Trophoblast cell (in vitro differentiated cells and primary cell): ENCODE measurements at regions not wholly inside any gene's neighbourhood (a gene's known extent, or its start where the extent isn't known, plus 50 kb on each side); places are given as distances from the start of the nearest gene placed in this dataset.
"Not testable (repeated sequence)": the region's sequence is repeated elsewhere in the genome, so short reads cannot be mapped to it uniquely, and the experiment has no call there.

Experiments
- DNase-seq, 2 donors: peaks; one replicate each; pipeline ENCODE4 v3.0.0-alpha.2; 2016
- H2AFZ ChIP-seq: 2 replicates; pipeline ENCODE4 v1.6.1; 2013; ENCODE audit warnings: low read length, moderate library complexity, mild to moderate bottlenecking; ENCODE audit not compliant: insufficient read depth, poor library complexity
- H2AK5ac ChIP-seq: 2 replicates; pipeline ENCODE4 v1.6.1; 2013; ENCODE audit warnings: mild to moderate bottlenecking, low read length
- H2BK120ac ChIP-seq: 2 replicates; pipeline ENCODE4 v1.6.1; 2013; ENCODE audit warnings: low read length, mild to moderate bottlenecking, moderate library complexity; ENCODE audit not compliant: insufficient read depth, poor library complexity
- H2BK12ac ChIP-seq: 2 replicates; pipeline ENCODE4 v1.6.1; 2013; ENCODE audit warnings: mild to moderate bottlenecking, low read length, moderate library complexity
- H2BK5ac ChIP-seq: 2 replicates; pipeline ENCODE4 v1.6.1; 2013; ENCODE audit warnings: low read length, low read depth, moderate library complexity, mild to moderate bottlenecking; ENCODE audit not compliant: poor library complexity
- H3K14ac ChIP-seq: 2 replicates; pipeline ENCODE4 v1.6.1; 2013; ENCODE audit warnings: mild to moderate bottlenecking, low read length
- H3K18ac ChIP-seq: 2 replicates; pipeline ENCODE4 v1.6.1; 2013; ENCODE audit warnings: mild to moderate bottlenecking, low read length
- H3K23ac ChIP-seq: 2 replicates; pipeline ENCODE4 v1.6.1; 2013; ENCODE audit warnings: low read length
- H3K27ac ChIP-seq: 2 replicates; pipeline ENCODE4 v1.5.1; 2013; ENCODE audit warnings: low read depth, mild to moderate bottlenecking, inconsistent platforms, low read length, moderate library complexity
- H3K27me3 ChIP-seq: 2 replicates; pipeline ENCODE4 v1.6.1; 2013; ENCODE audit warnings: inconsistent platforms, mild to moderate bottlenecking, low read length, moderate library complexity; ENCODE audit not compliant: insufficient read depth
- H3K36me3 ChIP-seq, 2 experiments: 1 replicate in 1 of 2; 2 replicates in 1 of 2; pipeline ENCODE4 v1.6.1; 2013; ENCODE audit warnings: low read length in 2 of 2, mild to moderate bottlenecking in 2 of 2, moderate library complexity in 1 of 2; ENCODE audit not compliant: insufficient read depth in 2 of 2, control insufficient read depth in 1 of 2
- H3K4ac ChIP-seq: 2 replicates; pipeline ENCODE4 v1.6.1; 2013; ENCODE audit warnings: low read depth, mild to moderate bottlenecking, low read length, moderate library complexity
- H3K4me1 ChIP-seq, 2 experiments: 1 replicate in 1 of 2; 2 replicates in 1 of 2; pipeline ENCODE4 v1.6.1; 2013; ENCODE audit warnings: low read length in 2 of 2, mild to moderate bottlenecking in 2 of 2, moderate library complexity in 1 of 2; ENCODE audit not compliant: insufficient read depth in 2 of 2, control insufficient read depth in 1 of 2
- H3K4me2 ChIP-seq: 2 replicates; pipeline ENCODE4 v1.6.1; 2013; ENCODE audit warnings: inconsistent platforms, mild to moderate bottlenecking, low read length, moderate library complexity
- H3K4me3 ChIP-seq: 2 replicates; pipeline ENCODE4 v1.5.1; 2013; ENCODE audit warnings: mild to moderate bottlenecking, low read depth, low read length, inconsistent platforms
- H3K79me1 ChIP-seq: one replicate; pipeline ENCODE4 v1.6.1; 2013; ENCODE audit warnings: low read length
- H3K79me2 ChIP-seq: 2 replicates; pipeline ENCODE4 v1.6.1; 2013; ENCODE audit warnings: low read length, mild to moderate bottlenecking; ENCODE audit not compliant: control insufficient read depth, insufficient read depth, poor library complexity
- H3K9ac ChIP-seq: 2 replicates; pipeline ENCODE4 v1.6.1; 2013; ENCODE audit warnings: mild to moderate bottlenecking, low read length
- H3K9me3 ChIP-seq: 2 replicates; pipeline ENCODE4 v1.6.1; 2013; ENCODE audit warnings: low read depth, mild to moderate bottlenecking, control low read depth, inconsistent platforms, low read length; ENCODE audit not compliant: insufficient read depth
- H4K12ac ChIP-seq: 2 replicates; pipeline ENCODE4 v1.6.1; 2013; ENCODE audit warnings: low read depth, mild to moderate bottlenecking, low read length, moderate library complexity
- H4K8ac ChIP-seq: 2 replicates; pipeline ENCODE4 v1.6.1; 2013; ENCODE audit warnings: low read depth, mild to moderate bottlenecking, low read length, moderate library complexity
- H4K91ac ChIP-seq: one replicate; pipeline ENCODE4 v1.6.1; 2013; ENCODE audit warnings: low read depth, mild to moderate bottlenecking, low read length, moderate library complexity
- WGBS: extraction: QIAGEN DNeasy Blood & Tissue Kit; methylation state at CpG from one replicate; pipeline ENCODE4 v1.1.7; 2013; ENCODE audit warnings: missing lambda C conversion rate; ENCODE audit not compliant: insufficient read length, insufficient coverage; ENCODE audit errors: extremely low coverage; 5-methylcytosine and 5-hydroxymethylcytosine counted together

GRCh38 chr15:44833761-44834160 lies 97.4 kb downstream of the TRIM69 start:
- WGBS: no CpG with 5 or more reads among the region's 4 CpGs
- not testable (repeated sequence) for H4K8ac ChIP-seq, H2AK5ac ChIP-seq

GRCh38 chr15:44835082-44835481 lies 98.8 kb downstream of the TRIM69 start:
- H3K4ac ChIP-seq, H3K23ac ChIP-seq, H2AK5ac ChIP-seq, H3K79me2 ChIP-seq, H4K8ac ChIP-seq, H3K36me3 ChIP-seq, H3K27ac ChIP-seq, H2BK5ac ChIP-seq, H3K14ac ChIP-seq, H3K4me2 ChIP-seq, H2BK120ac ChIP-seq, H3K18ac ChIP-seq, H2AFZ ChIP-seq, H2BK12ac ChIP-seq, H3K9ac ChIP-seq, H4K12ac ChIP-seq, H3K4me1 ChIP-seq, H3K9me3 ChIP-seq, H4K91ac ChIP-seq, H3K79me1 ChIP-seq, DNase-seq, H3K4me3 ChIP-seq, H3K27me3 ChIP-seq: not testable (repeated sequence)
- no CpG with 5 or more reads among the region's 5 CpGs for WGBS

More at GRCh38 chr15:44833761-44834160, 97.4 kb downstream of the TRIM69 start:
- H3K9me3 ChIP-seq, H2AFZ ChIP-seq, H3K27ac ChIP-seq, H3K4ac ChIP-seq, H3K9ac ChIP-seq, H3K4me3 ChIP-seq, H2BK5ac ChIP-seq, H3K27me3 ChIP-seq, H3K23ac ChIP-seq, H4K12ac ChIP-seq, DNase-seq, H2BK12ac ChIP-seq, H3K18ac ChIP-seq, H3K79me1 ChIP-seq, H3K4me1 ChIP-seq, H2BK120ac ChIP-seq, H3K14ac ChIP-seq, H3K36me3 ChIP-seq, H4K91ac ChIP-seq, H3K4me2 ChIP-seq, H3K79me2 ChIP-seq: not testable (repeated sequence)

DNA sequence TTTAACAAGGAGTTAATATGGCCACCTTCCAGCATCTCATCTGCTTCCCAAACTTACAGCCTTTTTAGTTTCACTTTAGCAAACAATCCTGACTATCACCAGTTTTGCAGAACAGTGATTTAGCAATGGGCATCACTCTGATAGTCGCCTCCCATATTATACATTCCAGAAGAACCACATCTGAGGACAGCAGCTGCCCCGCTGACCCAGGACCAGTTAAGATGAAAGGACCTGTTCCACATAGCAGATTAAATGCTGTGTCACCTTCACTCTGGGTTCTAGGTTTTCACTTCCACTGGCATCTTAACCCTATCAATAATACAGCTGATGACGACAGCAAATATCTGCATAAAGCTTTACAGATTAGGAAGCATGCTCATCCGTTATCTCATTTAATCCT lies 99.8 kb downstream of the TRIM69 start:
- Histone ChIP-seq H3K27ac (no peak overlapping the region), H3K79me1 (no peaks in the 10 kb centered on the region), H3K4me1 (no peaks in the 10 kb centered on the region), H2BK5ac (no peak overlapping the region), H3K79me2 (no peaks in the 10 kb centered on the region), H3K9me3 (no peaks in the 10 kb centered on the region), H3K4me3 (no peak overlapping the region), H2AK5ac (no peak overlapping the region), H3K36me3 (no peaks in the 10 kb centered on the region), H3K14ac (no peak overlapping the region), H2BK12ac (no peak overlapping the region), H3K4ac (no peak overlapping the region), H4K91ac (no peak overlapping the region), H3K9ac (no peak overlapping the region), H3K27me3 (no peaks in the 10 kb centered on the region), H2AFZ (no peak overlapping the region), H3K4me2 (no peak overlapping the region), H4K12ac (no peak overlapping the region), H3K18ac (no peak overlapping the region), H4K8ac (no peak overlapping the region), H2BK120ac (no peak overlapping the region), H3K23ac (no peak overlapping the region)
- WGBS: no CpG with 5 or more reads among the region's 4 CpGs
- peak in 1 of 2 donors; percentile 18 for DNase-seq

GRCh38 chr15:44838929-44839328 lies 102.6 kb downstream of the TRIM69 start:
- not testable (repeated sequence) for H2AK5ac ChIP-seq, H3K14ac ChIP-seq, H2AFZ ChIP-seq, H3K9me3 ChIP-seq, H3K4ac ChIP-seq, H3K79me2 ChIP-seq, H3K27ac ChIP-seq, DNase-seq, H3K18ac ChIP-seq, H3K27me3 ChIP-seq, H3K9ac ChIP-seq, H4K12ac ChIP-seq, H2BK12ac ChIP-seq, H3K4me1 ChIP-seq, H3K4me3 ChIP-seq, H2BK120ac ChIP-seq, H3K36me3 ChIP-seq, H3K23ac ChIP-seq, H4K8ac ChIP-seq, H3K79me1 ChIP-seq, H4K91ac ChIP-seq, H3K4me2 ChIP-seq, H2BK5ac ChIP-seq
- WGBS: no CpG with 5 or more reads among the region's 3 CpGs
